ENCODE measurements at regions not wholly inside any gene's neighbourhood (a gene's known extent, or its start where the extent isn't known, plus 50 kb on each side); places are given as distances from the start of the nearest gene placed in this dataset.

GRCh38 chr2:217149087-217149660, 289.3 kb upstream of the TNP1 start:
- no peaks in the 10 kb centered on the region for H3K79me2 ChIP-seq (ENCODE audit: control insufficient read depth, insufficient read depth, low read length)
- H2AFZ ChIP-seq (ENCODE audit: insufficient read depth, low read depth, low read length, poor library complexity, severe bottlenecking): no peak overlapping the region
- H3K27ac Mint-ChIP-seq: no peak overlapping the region
- no peak overlapping the region for H3K4me2 ChIP-seq (replicated peaks; ENCODE audit: low read depth, low read length, poor library complexity, severe bottlenecking)
- peaks cover 14% of the 10 kb centered on the region for H3K27me3 Mint-ChIP-seq
- no peak overlapping the region for H3K9ac ChIP-seq (ENCODE audit: low read length)
- no peaks in the 10 kb centered on the region for H3K36me3 ChIP-seq (replicated peaks in 1 of 2; ENCODE audit: control extremely low read depth in 1 of 2, control insufficient read depth in 1 of 2, extremely low read depth in 1 of 2, insufficient read depth in 2 of 2, low read length in 1 of 2)
- no peaks in the 10 kb centered on the region for H4K20me1 ChIP-seq (ENCODE audit: control insufficient read depth, insufficient read depth, low read length, poor library complexity, severe bottlenecking)
- no peak for TF ChIP-seq CTCF (IDR thresholded peaks at IDR 0.05)
- TF ChIP-seq EZH2 (IDR thresholded peaks at IDR 0.05; ENCODE audit: borderline replicate concordance, insufficient read depth, low read depth, low read length, poor library complexity, severe bottlenecking): no peak
- DNase-seq (no peak), ATAC-seq (ENCODE audit: low read depth) (no peak)
- no peaks in the 10 kb centered on the region for H3K4me1 Mint-ChIP-seq
- no peak overlapping the region for H3K4me3 ChIP-seq (ENCODE audit: control extremely low read depth in 1 of 5, extremely low read depth in 1 of 5, insufficient read depth in 1 of 5, low read depth in 2 of 5, low read length in 4 of 5)
- ChIA-PET CTCF (no interaction called here), POLR2A (no interaction called here)
- no peak overlapping the region for H3K27ac ChIP-seq (ENCODE audit: low read length in 2 of 2)
- H3K9me3 Mint-ChIP-seq (ENCODE audit: insufficient read depth): no peaks in the 10 kb centered on the region
- no peaks in the 10 kb centered on the region for H3K4me1 ChIP-seq (ENCODE audit: control insufficient read depth in 2 of 2, insufficient read depth in 2 of 2, low read length in 2 of 2)
- H3K4me3 Mint-ChIP-seq: no peak overlapping the region
- intact Hi-C loops (cut with micrococcal nuclease): no loop called here
- H3K27me3 ChIP-seq (replicated peaks in 1 of 4; ENCODE audit: control extremely low read depth in 1 of 4, control insufficient read depth in 3 of 4, insufficient read depth in 4 of 4, low read length in 3 of 4): peaks cover 0 to 7% (median 0%) of the 10 kb centered on the region in 4 experiments
- 78% methylated on average over 4 of the region's 4 CpGs for WGBS (ENCODE audit: insufficient coverage)
- no peaks in the 10 kb centered on the region for H3K9me3 ChIP-seq (ENCODE audit: control extremely low read depth in 1 of 3, control insufficient read depth in 2 of 3, insufficient read depth in 1 of 3, low read length in 2 of 3)

DNA sequence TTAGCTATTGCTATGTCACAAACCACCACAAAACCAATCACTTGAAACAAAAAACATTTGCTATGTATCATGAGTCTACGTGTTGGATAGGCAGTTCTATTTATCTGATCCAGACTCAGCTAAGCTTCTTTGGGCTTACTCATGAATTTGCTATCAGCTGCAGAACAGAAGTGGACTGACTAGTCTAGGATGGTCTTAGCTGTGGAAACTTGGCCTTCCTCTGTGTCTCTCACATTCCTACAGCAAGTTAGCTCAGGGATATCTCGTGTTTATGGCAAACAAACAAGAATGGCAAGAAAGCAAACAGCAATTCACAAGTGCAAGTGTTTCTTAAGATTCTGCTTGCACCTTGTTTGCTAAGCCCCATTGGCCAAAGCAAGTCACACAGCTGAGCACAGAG, 288.0 kb upstream of the TNP1 start:
- WGBS (ENCODE audit: insufficient coverage): 94% methylated on average over 2 of the region's 2 CpGs
- Histone ChIP-seq H2AFZ (ENCODE audit: insufficient read depth, low read depth, low read length, poor library complexity, severe bottlenecking) (no peak overlapping the region), H3K27me3 (replicated peaks in 1 of 4; ENCODE audit: control extremely low read depth in 1 of 4, control insufficient read depth in 3 of 4, insufficient read depth in 4 of 4, low read length in 3 of 4) (peaks cover 0 to 7% (median 0%) of the 10 kb centered on the region in 4 experiments), H3K4me2 (replicated peaks; ENCODE audit: low read depth, low read length, poor library complexity, severe bottlenecking) (no peak overlapping the region), H4K20me1 (ENCODE audit: control insufficient read depth, insufficient read depth, low read length, poor library complexity, severe bottlenecking) (no peaks in the 10 kb centered on the region), H3K79me2 (ENCODE audit: control insufficient read depth, insufficient read depth, low read length) (no peaks in the 10 kb centered on the region), H3K9me3 (ENCODE audit: control extremely low read depth in 1 of 3, control insufficient read depth in 2 of 3, insufficient read depth in 1 of 3, low read length in 2 of 3) (no peaks in the 10 kb centered on the region), H3K36me3 (replicated peaks in 1 of 2; ENCODE audit: control extremely low read depth in 1 of 2, control insufficient read depth in 1 of 2, extremely low read depth in 1 of 2, insufficient read depth in 2 of 2, low read length in 1 of 2) (no peaks in the 10 kb centered on the region), H3K9ac (ENCODE audit: low read length) (no peak overlapping the region), H3K27ac (ENCODE audit: low read length in 2 of 2) (no peak overlapping the region), H3K4me1 (ENCODE audit: control insufficient read depth in 2 of 2, insufficient read depth in 2 of 2, low read length in 2 of 2) (no peaks in the 10 kb centered on the region), H3K4me3 (ENCODE audit: control extremely low read depth in 1 of 5, extremely low read depth in 1 of 5, insufficient read depth in 1 of 5, low read depth in 2 of 5, low read length in 4 of 5) (no peak overlapping the region)
- H3K9me3 Mint-ChIP-seq (ENCODE audit: insufficient read depth): no peaks in the 10 kb centered on the region
- ATAC-seq (ENCODE audit: low read depth) (no peak), DNase-seq (no peak)
- intact Hi-C loops (cut with micrococcal nuclease): no loop called here
- H3K27ac Mint-ChIP-seq: no peak overlapping the region
- no peak overlapping the region for H3K4me3 Mint-ChIP-seq
- CTCF ChIA-PET: no interaction called here
- POLR2A ChIA-PET: no interaction called here
- peaks cover 14% of the 10 kb centered on the region for H3K27me3 Mint-ChIP-seq
- TF ChIP-seq CTCF (IDR thresholded peaks at IDR 0.05) (no peak), EZH2 (IDR thresholded peaks at IDR 0.05; ENCODE audit: borderline replicate concordance, insufficient read depth, low read depth, low read length, poor library complexity, severe bottlenecking) (no peak)
- H3K4me1 Mint-ChIP-seq: no peaks in the 10 kb centered on the region
